Kidney glomerular epithelial cell (primary cell): ENCODE measurements at regions not wholly inside any gene's neighbourhood (a gene's known extent, or its start where the extent isn't known, plus 50 kb on each side); places are given as distances from the start of the nearest gene placed in this dataset.
"Not testable (repeated sequence)": the region's sequence is repeated elsewhere in the genome, so short reads cannot be mapped to it uniquely, and the experiment has no call there.

Experiments
- DNase-seq: peaks from one replicate; lab custom pipeline; 2025; lab: John Stamatoyannopoulos, UW

DNA sequence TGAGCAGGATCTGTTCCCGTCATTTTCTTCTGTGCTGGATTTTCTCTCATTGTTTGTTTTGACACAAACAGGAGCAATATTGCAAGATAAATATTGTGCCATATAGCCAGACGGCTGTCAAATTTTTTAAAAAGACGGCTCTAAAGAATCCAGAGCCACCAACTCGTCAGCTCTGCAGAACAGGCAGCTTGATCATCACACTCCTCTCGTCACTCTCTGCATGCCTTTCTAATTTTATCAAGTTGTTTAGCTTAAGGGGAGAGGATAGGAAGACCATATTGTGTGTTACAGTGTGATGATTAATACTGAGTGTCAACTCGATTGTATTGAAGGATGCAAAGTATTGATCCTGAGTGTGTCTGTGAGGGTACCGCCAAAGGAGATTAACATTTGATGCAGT lies 562.8 kb downstream of the GALC start:
- DNase-seq, result no peak

DNA sequence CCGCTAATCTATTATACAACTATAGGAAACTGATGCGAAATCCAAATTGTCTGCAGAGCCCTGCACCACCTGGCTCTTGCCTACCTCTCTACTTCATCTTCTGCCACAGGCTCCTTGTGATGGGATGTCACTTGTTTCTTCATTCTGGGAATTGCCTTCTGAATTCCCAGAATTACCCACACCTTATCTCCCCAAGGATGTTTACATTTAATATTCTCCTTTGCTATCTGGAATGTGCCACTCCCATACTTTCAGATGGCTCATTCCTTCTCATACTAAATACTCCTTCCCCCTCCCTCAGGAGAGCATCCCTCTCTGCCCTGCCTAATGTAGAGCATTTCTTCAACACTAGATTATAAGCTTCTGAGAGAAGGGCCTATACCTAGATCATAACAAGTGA lies 573.1 kb downstream of the GALC start:
- no peak for DNase-seq

GRCh38 chr14:87411370-87411769 lies 581.6 kb downstream of the GALC start:
- no peak for DNase-seq

DNA sequence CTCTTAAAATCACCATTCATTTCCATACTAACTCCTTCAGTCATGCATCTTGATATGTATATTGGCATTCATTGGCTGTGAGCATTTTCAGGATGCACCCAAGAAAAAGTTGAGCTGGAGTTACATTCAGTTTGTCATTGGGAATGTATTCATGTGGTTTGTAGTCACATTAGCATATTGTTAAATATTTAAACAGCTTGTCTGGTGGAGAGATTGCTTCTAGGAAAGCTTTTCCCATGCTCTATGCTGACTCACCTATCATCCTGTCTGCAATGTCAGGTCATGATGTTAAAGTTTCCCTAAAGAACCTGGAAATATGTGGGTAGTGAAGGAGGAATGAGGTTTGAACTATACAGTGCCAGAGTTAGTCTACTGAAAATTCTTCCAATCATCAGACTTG lies 583.6 kb downstream of the GALC start:
- peak; percentile 56 for DNase-seq

DNA sequence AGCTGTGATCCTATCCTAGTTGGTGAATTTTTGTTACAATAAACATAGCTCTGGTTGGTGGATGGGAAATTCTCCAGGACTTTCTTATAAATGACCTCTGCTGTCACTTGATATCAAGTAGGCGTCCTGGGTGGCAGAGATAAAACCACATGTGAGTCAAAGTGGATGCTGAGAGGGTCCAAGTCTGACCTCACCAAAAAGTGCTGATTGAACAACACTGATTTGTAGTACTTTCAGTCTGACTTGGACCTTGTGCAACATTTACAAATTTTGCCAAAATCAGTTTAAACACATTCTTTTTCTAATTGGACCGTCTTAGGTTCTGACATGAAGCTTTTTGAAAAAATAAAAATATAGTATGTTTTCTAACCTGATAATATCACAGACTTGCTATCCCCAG lies 585.6 kb downstream of the GALC start:
- DNase-seq, result no peak

DNA sequence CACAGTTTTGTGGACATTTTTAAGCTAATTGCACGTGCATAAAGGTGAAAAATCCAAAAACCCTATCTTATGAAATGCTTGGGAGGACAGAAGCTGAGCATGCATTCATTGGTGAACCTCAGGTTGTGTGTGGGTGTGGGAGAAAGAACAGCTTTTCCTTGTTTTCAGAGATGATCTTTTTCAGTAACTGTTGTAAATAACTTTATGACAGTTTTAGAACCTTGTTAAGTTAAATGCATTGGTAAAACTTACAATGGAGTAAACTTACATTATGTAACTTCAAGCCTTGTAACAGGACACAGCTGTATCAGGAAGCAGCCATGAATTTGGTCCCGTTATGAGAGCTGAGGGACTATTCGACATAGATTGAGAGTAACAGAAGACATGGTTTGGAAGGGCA lies 587.4 kb downstream of the GALC start:
- DNase-seq, result no peak

- no peak for DNase-seq
Measured at GRCh38 chr14:87397499-87397898, 595.5 kb downstream of the GALC start.

DNA sequence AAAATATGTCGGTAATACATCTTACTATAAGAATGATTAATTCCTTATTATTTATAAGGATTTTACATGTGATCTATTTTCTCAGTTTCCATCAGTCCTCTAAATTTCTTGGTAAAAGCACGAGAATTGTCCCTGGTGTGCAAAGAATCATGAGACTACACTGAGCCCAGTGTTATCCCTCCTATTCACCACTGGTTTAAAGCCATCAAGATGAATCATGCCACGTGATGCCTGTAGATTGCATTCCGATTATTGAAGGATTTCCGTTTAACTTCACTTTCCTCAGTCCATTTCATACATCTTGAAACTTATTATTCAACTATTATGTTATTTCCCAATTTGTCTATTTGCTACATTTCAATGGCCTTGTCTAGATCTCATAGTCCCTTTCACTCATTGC lies 601.9 kb downstream of the GALC start:
- no peak for DNase-seq

DNA sequence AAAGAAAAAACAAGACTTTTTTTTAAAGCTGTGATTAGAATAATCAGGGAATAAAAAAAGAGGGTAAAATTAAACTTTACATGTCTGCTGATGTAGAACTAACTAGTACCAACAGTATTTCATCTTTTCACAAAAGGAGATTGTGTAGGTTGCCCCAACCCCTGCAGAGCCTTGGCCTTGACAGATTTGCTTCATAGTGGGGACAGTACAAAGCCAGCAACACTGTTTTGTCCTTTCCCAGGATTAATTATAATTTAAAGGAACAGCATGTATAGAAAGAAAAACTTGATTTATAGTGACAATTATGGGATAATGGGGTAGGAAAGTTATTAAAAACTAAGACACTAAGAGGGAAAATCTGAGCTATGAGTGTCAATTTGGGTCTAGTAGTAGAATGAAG lies 604.0 kb downstream of the GALC start:
- DNase-seq, result no peak

DNA sequence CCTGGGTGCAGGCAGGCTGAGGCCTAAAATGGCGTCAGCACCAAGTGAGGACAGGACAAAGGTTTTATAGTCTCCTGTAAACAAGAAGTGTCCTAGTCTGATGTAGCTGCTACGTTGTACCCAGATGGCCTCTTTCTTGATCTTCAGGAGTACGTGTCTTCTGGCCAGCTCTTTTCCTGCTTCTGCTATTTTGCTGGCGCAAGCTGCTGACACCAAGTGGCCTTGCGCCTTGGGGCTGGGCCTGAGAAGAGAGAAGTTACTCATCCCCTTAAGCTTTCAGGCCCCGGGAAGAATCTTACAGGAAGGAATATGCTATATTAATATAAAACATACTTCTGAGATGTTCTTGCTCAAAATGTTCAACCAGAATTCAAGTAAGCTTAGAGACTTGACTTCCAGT lies 605.2 kb downstream of the GALC start:
- DNase-seq, result no peak

GRCh38 chr14:87386524-87386923 lies 606.5 kb downstream of the GALC start:
- DNase-seq, result no peak

DNA sequence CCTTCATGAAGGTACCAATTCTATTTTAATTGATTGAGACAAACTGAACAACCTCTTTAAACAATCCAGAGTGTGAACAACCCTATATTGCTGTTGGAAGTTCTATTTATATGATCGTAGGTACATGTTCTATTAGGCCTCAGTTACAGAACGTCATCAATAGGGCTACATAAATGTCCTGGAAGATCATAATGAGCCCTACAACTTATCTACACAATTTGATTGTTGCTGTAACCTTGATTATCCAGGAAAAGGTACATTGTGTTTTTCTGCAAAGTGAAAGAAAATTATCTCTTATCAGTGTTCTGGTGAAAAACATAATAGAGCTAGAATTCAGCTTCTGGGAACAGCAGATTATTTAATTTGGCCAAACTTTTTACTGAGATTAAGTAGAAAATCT lies 612.9 kb downstream of the GALC start:
- no peak for DNase-seq

DNA sequence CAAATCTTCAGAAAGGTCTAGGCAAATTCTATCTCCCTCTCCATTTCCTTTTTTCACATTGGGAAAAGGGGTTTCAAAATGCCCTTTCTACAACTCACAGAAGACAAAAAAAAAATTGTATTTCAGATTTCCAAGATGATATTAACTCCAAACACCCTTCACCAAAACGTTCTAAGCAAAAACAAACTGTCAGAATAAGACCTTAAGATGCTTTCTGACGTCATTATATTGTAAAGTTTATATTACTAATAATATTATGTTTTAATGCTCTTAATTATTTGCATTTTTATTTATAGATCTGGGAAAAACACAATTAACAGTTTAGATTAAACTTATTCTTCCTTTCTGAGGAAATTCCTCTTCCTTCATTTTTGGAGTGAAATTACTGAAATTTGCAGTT lies 624.2 kb downstream of the GALC start:
- DNase-seq, result no peak

DNA sequence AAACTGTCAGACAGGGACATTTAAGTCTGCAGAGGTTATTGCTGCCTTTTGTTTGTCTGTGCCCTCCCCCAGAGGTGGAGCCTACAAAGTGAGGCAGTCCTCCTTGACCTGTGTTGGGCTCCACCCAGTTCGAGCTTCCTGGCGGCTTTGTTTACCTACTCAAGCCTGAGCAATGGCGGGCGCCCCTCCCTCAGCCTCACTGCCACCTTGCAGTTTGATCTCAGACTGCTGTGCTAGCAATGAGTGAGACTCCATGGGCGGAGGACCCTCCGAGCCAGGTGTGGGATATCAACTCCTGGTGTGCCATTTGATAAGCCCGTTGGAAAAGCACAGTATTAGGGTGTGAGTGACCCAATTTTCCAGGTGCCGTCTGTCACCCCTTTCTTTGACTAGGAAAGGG lies 632.7 kb downstream of the GALC start:
- DNase-seq, result not testable (repeated sequence)

- DNase-seq, result no peak
Measured at GRCh38 chr14:87351007-87351406, 642.0 kb downstream of the GALC start.

- no peak for DNase-seq
Measured at GRCh38 chr14:87349921-87350320, 643.1 kb downstream of the GALC start.

GRCh38 chr14:87343652-87344051 lies 649.3 kb downstream of the GALC start:
- DNase-seq, result no peak

DNA sequence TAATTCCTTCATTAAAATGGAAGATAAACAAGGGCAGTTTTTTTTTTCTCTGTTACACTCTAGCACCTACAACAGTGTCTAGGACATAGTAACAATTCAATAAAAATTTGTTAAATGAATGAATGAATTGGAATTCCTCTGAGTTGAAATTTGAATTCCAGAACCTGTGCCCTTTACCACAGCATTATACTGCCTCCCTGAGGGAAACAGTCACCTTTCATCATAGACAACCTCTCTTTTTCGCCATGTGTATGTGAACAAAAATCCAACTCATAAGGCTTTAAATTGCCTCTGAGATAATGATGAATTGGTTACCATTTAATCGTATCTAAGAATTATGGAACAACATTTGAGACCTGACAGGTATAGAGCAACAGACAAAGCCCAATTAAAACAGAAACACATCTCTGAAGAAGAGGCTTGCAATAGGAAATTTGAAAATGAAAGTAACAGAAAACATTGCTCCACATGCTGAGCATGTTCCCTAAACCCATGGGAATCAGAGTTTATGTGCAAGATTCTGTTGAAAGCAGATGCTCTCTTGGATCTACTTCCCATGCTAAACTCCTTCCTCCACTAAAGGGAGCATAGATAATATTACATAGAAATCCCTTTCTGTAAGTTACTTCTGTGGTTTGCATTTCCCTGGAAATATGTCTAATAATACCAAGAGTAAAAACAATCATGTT lies 657.8 kb downstream of the GALC start:
- peak; percentile 19 for DNase-seq

DNA sequence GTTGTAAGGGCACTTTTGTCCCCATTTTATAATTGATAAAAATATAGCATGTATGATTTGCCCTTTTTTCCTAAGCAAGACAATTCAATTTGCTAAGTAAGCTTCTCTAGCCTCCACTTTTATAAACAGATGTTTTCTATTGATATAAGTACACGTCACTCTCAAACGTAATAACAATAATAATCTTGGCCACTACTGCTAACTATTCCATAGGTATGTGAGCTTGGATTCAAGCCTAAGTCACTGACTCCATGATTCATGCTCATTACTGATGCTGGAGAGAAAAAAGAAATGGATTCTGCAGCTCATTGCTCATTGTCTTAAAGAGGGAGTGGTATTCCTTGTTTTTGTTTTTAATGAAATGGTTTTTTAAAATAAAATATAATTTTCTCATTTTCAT lies 661.0 kb downstream of the GALC start:
- DNase-seq, result peak; percentile 13

DNA sequence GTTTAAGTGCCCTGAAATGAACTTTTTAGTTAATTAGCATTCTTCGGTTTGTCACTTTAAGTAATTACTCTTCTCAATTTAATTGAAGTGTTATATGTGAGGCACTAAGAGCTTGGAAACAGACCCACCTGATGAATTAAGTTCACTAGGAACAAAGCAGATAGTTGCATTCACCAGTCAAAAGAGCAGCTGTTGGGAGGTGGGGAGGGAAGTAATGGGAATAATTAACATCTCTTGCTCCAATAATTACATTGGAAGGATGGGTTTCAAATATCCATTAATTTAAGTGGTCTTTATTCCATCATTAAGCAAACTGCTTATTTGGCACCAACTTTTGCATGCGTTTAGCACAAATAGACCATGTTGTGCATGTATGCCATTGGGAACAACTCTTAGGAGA lies 667.2 kb downstream of the GALC start:
- no peak for DNase-seq

- no peak for DNase-seq
Measured at GRCh38 chr14:87323191-87323590, 669.8 kb downstream of the GALC start.

DNA sequence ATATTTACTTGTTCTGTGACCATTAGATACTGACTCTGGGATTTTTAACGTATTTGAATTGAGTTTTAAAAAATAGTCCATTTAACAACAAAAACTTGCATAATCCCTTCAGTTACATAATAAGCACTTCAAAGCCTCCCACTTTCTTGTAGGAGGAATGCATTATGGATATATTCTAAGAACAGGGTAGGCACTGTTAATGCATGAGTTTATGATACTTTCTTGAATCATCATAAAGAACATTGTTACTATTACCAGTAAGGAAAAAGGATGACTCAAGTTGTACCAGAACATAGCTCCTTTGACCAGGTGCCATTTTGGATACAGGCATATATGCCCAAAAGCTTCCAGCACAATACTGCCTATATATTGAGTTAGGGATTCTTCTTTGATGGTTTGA lies 671.4 kb downstream of the GALC start:
- no peak for DNase-seq

- DNase-seq, result no peak
Measured at GRCh38 chr14:87312894-87313205, 680.1 kb downstream of the GALC start.

DNA sequence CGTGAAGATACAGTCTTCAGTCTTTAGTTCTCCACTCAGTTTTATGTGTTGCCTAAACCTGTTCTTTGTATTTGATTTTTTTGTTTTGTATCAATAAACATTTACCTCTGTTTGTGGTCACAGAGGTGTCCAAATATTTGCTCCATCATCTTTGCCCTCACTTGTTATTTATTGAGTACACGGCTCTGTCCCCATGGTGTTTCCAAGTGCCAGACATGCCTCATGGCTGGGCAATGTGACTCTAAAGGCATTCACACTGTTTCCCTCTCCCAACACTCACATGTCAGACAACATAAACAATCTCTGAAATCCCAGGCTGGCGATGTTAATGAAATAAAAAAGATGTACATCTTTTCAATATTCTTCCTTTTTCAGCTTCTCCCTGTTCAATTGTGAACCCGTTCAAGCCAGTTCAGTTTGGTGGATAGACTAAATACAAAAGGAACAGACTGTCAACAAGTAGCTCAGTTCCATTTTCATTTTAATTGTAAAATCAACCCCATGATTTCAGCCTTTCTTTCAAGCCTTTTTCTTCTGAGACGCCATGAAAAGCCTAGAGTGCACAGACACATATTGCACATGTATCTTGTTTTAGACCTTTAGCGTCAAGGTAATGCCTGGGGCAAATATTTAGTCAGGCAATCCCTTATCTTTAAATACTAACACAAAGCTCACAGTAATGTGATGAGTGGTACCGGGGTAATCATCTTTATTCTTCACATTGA lies 680.7 kb downstream of the GALC start:
- no peak for DNase-seq
